Loucy (cell line): ENCODE measurements at regions not wholly inside any gene's neighbourhood (a gene's known extent, or its start where the extent isn't known, plus 50 kb on each side); places are given as distances from the start of the nearest gene placed in this dataset.

ENCODE experiments used
- H2AFZ ChIP-seq: fragments of 200-600 bp; sonication (generic); 2 replicates; pipeline ENCODE4 v1.6.0; 2016; ENCODE audit warnings: antibody characterized with exemption, mild to moderate bottlenecking, low read length, moderate library complexity
- H3F3A ChIP-seq: fragments of 200-600 bp; 2 replicates; pipeline ENCODE4 v1.6.0; 2016; ENCODE audit warnings: antibody characterized with exemption, low read depth, mild to moderate bottlenecking
- H3K27me3 ChIP-seq: fragments of 200-600 bp; sonication (generic); 2 replicates; pipeline ENCODE4 v1.6.1; 2014; ENCODE audit warnings: low read length, mild to moderate bottlenecking; ENCODE audit not compliant: insufficient read depth, poor library complexity, severe bottlenecking
- H3K36me3 ChIP-seq: fragments of 200-600 bp; sonication (generic); 2 replicates; pipeline ENCODE4 v1.6.1; 2016; ENCODE audit warnings: low read length; ENCODE audit not compliant: insufficient read depth
- H3K4me1 ChIP-seq: fragments of 200-600 bp; sonication (generic); 2 replicates; pipeline ENCODE4 v1.5.1; 2014; ENCODE audit warnings: low read length, mild to moderate bottlenecking; ENCODE audit not compliant: insufficient read depth, poor library complexity, severe bottlenecking
- H3K4me2 ChIP-seq: fragments of 200-600 bp; sonication (generic); 2 replicates; pipeline ENCODE4 v1.6.0; 2014; ENCODE audit warnings: antibody characterized with exemption, low read length, low read depth, mild to moderate bottlenecking; ENCODE audit not compliant: poor library complexity, severe bottlenecking
- H3K4me3 ChIP-seq: fragments of 200-600 bp; sonication (generic); 2 replicates; pipeline ENCODE4 v1.5.1; 2014; ENCODE audit warnings: low read length, mild to moderate bottlenecking, mixed read lengths; ENCODE audit not compliant: poor library complexity, severe bottlenecking
- H3K79me2 ChIP-seq: fragments of 200-600 bp; sonication (generic); 2 replicates; pipeline ENCODE4 v1.6.1; 2014; ENCODE audit warnings: low read length; ENCODE audit not compliant: insufficient read depth
- H3K9ac ChIP-seq: fragments of 200-600 bp; sonication (generic); 2 replicates; pipeline ENCODE4 v1.6.0; 2014; ENCODE audit warnings: mild to moderate bottlenecking, low read depth, low read length, moderate library complexity; ENCODE audit not compliant: poor library complexity, severe bottlenecking
- H3K9me2 ChIP-seq: fragments of 200-600 bp; sonication (generic); replicated peaks from 2 replicates; pipeline ENCODE4 v1.6.1; 2016; ENCODE audit warnings: low read depth, low read length, mixed read lengths
- H3K9me3 ChIP-seq: fragments of 200-600 bp; sonication (generic); 2 replicates; pipeline ENCODE4 v1.6.1; 2014; ENCODE audit warnings: mild to moderate bottlenecking, antibody characterized with exemption, low read length, low read depth; ENCODE audit not compliant: insufficient read depth
- H4K20me1 ChIP-seq: fragments of 200-600 bp; sonication (generic); 2 replicates; pipeline ENCODE4 v1.6.0; 2014; ENCODE audit warnings: antibody characterized with exemption, low read length, mild to moderate bottlenecking; ENCODE audit not compliant: insufficient read depth, poor library complexity, severe bottlenecking
- CTCF ChIP-seq: fragments of 200-600 bp; sonication (generic); conservative IDR thresholded peaks from 2 replicates; pipeline ENCODE4 v1.5.1; 2014; ENCODE audit warnings: mild to moderate bottlenecking, antibody characterized with exemption, low read length
- EZH2phosphoT487 ChIP-seq: fragments of 200-600 bp; IDR thresholded peaks from 2 replicates; pipeline ENCODE4 v1.6.1; 2018; ENCODE audit warnings: antibody characterized with exemption, mild to moderate bottlenecking, moderate library complexity, borderline replicate concordance

GRCh38 chr18:41197967-41198366 lies 757.1 kb upstream of the PIK3C3 start:
- Histone ChIP-seq H3K9me2 (no peaks in the 10 kb centered on the region), H3K27me3 (no peaks in the 10 kb centered on the region), H3K36me3 (no peaks in the 10 kb centered on the region), H3K79me2 (no peaks in the 10 kb centered on the region), H2AFZ (no peak overlapping the region), H3K4me2 (no peak overlapping the region), H3F3A (no peaks in the 10 kb centered on the region), H3K9ac (no peak overlapping the region), H4K20me1 (no peaks in the 10 kb centered on the region), H3K4me1 (no peaks in the 10 kb centered on the region), H3K4me3 (no peak overlapping the region), H3K9me3 (no peaks in the 10 kb centered on the region)
- TF ChIP-seq EZH2phosphoT487 = no peak

DNA sequence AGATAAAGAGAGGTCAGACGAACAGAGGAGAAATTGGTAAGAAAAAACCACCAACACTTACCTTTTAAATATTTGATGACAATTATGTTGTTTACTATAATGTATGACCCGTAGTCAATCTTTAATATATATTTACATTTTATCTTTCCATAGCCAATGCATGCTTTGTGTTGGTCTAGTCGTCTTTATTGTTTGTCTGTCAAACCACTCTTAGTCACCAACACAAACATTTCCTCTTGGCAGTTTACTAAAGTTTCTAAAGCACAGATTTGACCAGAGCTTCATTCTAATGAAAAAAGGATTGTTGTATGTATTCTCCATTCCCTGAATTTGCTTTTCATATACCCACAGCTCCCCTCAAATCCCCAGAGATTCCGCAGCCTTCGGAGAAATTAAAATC lies 784.7 kb upstream of the PIK3C3 start:
- H4K20me1 ChIP-seq = no peaks in the 10 kb centered on the region
- H3K9ac ChIP-seq = no peak overlapping the region
- H3K9me3 ChIP-seq = no peaks in the 10 kb centered on the region
- H3K27me3 ChIP-seq = no peaks in the 10 kb centered on the region
- H3K4me1 ChIP-seq = no peaks in the 10 kb centered on the region
- TF ChIP-seq EZH2phosphoT487 (no peak), CTCF (no peak)
- H3K9me2 ChIP-seq = no peaks in the 10 kb centered on the region
- no peaks in the 10 kb centered on the region for H3F3A ChIP-seq
- H3K4me2 ChIP-seq = no peak overlapping the region
- no peaks in the 10 kb centered on the region for H3K36me3 ChIP-seq
- no peaks in the 10 kb centered on the region for H3K79me2 ChIP-seq
- H2AFZ ChIP-seq = no peak overlapping the region
- no peak overlapping the region for H3K4me3 ChIP-seq

GRCh38 chr18:41165625-41166024 lies 789.4 kb upstream of the PIK3C3 start:
- no peak overlapping the region for H3K4me3 ChIP-seq
- no peaks in the 10 kb centered on the region for H3K79me2 ChIP-seq
- no peaks in the 10 kb centered on the region for H3K9me2 ChIP-seq
- H3K36me3 ChIP-seq = no peaks in the 10 kb centered on the region
- H4K20me1 ChIP-seq = no peaks in the 10 kb centered on the region
- H2AFZ ChIP-seq = no peak overlapping the region
- H3F3A ChIP-seq = no peaks in the 10 kb centered on the region
- H3K27me3 ChIP-seq = no peaks in the 10 kb centered on the region
- no peak overlapping the region for H3K9ac ChIP-seq
- TF ChIP-seq EZH2phosphoT487 = no peak
- no peak for TF ChIP-seq CTCF
- no peak overlapping the region for H3K4me2 ChIP-seq
- H3K9me3 ChIP-seq = no peaks in the 10 kb centered on the region
- no peaks in the 10 kb centered on the region for H3K4me1 ChIP-seq

DNA sequence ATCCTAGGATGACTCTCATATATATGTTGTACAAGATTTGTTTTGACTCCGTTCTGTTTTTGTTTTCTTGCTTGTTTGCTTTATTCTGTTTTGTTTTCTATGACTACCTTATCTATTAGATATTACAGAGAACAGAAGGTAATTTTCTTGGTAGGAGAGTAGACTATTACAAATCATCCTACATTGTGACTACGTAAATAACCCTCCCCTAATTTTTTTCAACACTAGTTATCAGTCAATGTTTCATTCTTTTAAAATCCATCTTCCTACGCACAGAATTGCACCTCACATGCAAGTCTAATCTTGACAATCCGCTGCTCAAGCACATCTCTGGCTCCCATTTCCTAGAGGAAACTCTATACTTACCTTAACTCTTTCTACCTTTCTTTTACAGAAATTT lies 792.3 kb upstream of the PIK3C3 start:
- H3K4me3 ChIP-seq = no peak overlapping the region
- H3K27me3 ChIP-seq = no peaks in the 10 kb centered on the region
- TF ChIP-seq CTCF = no peak
- no peak for TF ChIP-seq EZH2phosphoT487
- no peak overlapping the region for H3K9ac ChIP-seq
- no peak overlapping the region for H2AFZ ChIP-seq
- H3K36me3 ChIP-seq = no peaks in the 10 kb centered on the region
- H3K4me1 ChIP-seq = no peaks in the 10 kb centered on the region
- H3K9me2 ChIP-seq = no peaks in the 10 kb centered on the region
- no peaks in the 10 kb centered on the region for H3F3A ChIP-seq
- no peaks in the 10 kb centered on the region for H3K79me2 ChIP-seq
- no peak overlapping the region for H3K4me2 ChIP-seq
- no peaks in the 10 kb centered on the region for H3K9me3 ChIP-seq
- H4K20me1 ChIP-seq = no peaks in the 10 kb centered on the region
